Calu3 (cell line): ENCODE measurements at regions not wholly inside any gene's neighbourhood (a gene's known extent, or its start where the extent isn't known, plus 50 kb on each side); places are given as distances from the start of the nearest gene placed in this dataset.

Experiments used
- BruUV-seq: library from RNA; stranded (reverse); fragments of 400-500 nt; replicated peaks from 2 replicates; lab custom pipeline; 2021; lab: Mats Ljungman, UMichigan
- CTCF ChIA-PET: fragments of 300-600 bp; sonication (Branson Sonifier 250); formaldehyde crosslinking; loops from one replicate; lab custom pipeline; 2022; ENCODE audit warnings: antibody characterized with exemption; lab: Charles Lee
- DNase-seq: peaks from one replicate; pipeline ENCODE4 v3.0.0; 2022
- H3K27ac Mint-ChIP-seq: one replicate; pipeline ENCODE4 v1.8.0; 2022; ENCODE audit warnings: mixed read lengths; ENCODE audit not compliant: unreplicated experiment
- H3K27me3 Mint-ChIP-seq: one replicate; pipeline ENCODE4 v1.8.0; 2022; ENCODE audit warnings: mixed read lengths; ENCODE audit not compliant: unreplicated experiment
- H3K36me3 Mint-ChIP-seq: one replicate; pipeline ENCODE4 v1.8.0; 2022; ENCODE audit warnings: mild to moderate bottlenecking, moderate library complexity, mixed read lengths; ENCODE audit not compliant: insufficient read depth, unreplicated experiment
- H3K4me1 Mint-ChIP-seq: one replicate; pipeline ENCODE4 v1.8.0; 2022; ENCODE audit warnings: mild to moderate bottlenecking, low read depth, mixed read lengths; ENCODE audit not compliant: unreplicated experiment
- H3K4me3 Mint-ChIP-seq: one replicate; pipeline ENCODE4 v1.8.0; 2022; ENCODE audit warnings: mild to moderate bottlenecking, low read depth, moderate library complexity, mixed read lengths; ENCODE audit not compliant: unreplicated experiment
- H3K9me3 Mint-ChIP-seq: one replicate; pipeline ENCODE4 v1.8.0; 2022; ENCODE audit warnings: low read depth, mixed read lengths; ENCODE audit not compliant: unreplicated experiment
- intact Hi-C: fragments of 100-400 bp; cut with micrococcal nuclease; formaldehyde crosslinking; loops from one replicate; pipeline ENCODE4 v1.10.0; 2022; ENCODE audit not compliant: unreplicated experiment
- TF ChIP-seq, protein P1 (sequence below): fragments of 200-600 bp; IDR thresholded peaks from one replicate; pipeline ENCODE4 v1.8.0; 2022; ENCODE audit warnings: antibody characterized with exemption; ENCODE audit not compliant: unreplicated experiment

DNA sequence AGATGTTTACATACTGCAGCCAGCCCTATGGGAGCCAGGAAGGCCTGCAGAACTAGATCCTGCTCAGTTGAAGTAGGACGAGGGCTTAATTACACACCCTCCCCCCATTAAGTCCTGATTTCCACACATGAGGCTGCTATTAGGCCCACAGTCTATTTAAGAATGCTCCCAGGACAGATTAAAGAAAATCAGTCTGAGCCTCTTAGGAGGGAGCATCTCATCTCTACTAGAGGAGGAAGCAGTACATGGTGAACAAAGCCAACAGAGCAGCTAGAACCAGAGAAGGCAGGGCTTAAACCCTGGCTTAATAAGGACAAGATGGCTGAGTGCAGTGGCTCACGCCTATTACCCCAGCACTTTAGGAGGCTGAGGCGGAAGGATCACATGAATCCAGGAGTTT, 55.8 kb upstream of the ARHGAP5 start:
- Mint-ChIP-seq H3K27ac (no peak overlapping the region), H3K27me3 (no peaks in the 10 kb centered on the region), H3K4me3 (no peak overlapping the region), H3K36me3 (peaks cover 2% of the 10 kb centered on the region), H3K9me3 (no peaks in the 10 kb centered on the region), H3K4me1 (peaks cover 30% of the 10 kb centered on the region)
- TF ChIP-seq, protein P1, sequence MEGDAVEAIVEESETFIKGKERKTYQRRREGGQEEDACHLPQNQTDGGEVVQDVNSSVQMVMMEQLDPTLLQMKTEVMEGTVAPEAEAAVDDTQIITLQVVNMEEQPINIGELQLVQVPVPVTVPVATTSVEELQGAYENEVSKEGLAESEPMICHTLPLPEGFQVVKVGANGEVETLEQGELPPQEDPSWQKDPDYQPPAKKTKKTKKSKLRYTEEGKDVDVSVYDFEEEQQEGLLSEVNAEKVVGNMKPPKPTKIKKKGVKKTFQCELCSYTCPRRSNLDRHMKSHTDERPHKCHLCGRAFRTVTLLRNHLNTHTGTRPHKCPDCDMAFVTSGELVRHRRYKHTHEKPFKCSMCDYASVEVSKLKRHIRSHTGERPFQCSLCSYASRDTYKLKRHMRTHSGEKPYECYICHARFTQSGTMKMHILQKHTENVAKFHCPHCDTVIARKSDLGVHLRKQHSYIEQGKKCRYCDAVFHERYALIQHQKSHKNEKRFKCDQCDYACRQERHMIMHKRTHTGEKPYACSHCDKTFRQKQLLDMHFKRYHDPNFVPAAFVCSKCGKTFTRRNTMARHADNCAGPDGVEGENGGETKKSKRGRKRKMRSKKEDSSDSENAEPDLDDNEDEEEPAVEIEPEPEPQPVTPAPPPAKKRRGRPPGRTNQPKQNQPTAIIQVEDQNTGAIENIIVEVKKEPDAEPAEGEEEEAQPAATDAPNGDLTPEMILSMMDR: no peak
- CTCF ChIA-PET: no interaction called here
- intact Hi-C loops: no loop called here
- BruUV-seq: no TSS peak
- DNase-seq: no peak

DNA sequence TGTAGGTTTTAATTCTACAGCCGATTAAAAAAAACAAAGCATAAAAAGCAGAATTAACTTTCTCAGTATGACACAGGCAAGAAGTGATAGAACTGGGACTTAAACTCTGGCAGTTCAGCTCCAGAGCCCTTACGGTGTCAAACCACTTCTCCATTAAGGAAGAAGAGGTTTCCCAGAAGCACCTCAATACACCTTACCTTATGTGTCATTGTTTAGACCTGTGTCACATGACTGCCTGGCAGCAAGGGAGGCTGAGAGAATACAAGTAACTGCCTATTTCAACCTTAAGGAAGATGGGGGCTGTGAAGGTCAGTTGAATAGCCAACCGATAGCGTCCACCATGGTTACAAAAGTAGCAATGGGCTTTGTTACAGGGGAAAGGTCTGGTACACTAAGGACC, 54.6 kb upstream of the ARHGAP5 start:
- Mint-ChIP-seq H3K36me3 (peaks cover 5% of the 10 kb centered on the region), H3K27me3 (no peaks in the 10 kb centered on the region), H3K9me3 (no peaks in the 10 kb centered on the region), H3K4me1 (peaks cover 35% of the 10 kb centered on the region), H3K4me3 (no peak overlapping the region), H3K27ac (no peak overlapping the region)
- no peak for DNase-seq
- TF ChIP-seq, protein P1: no peak
- CTCF ChIA-PET: no interaction called here
- intact Hi-C loops: no loop called here
- BruUV-seq: no TSS peak

DNA sequence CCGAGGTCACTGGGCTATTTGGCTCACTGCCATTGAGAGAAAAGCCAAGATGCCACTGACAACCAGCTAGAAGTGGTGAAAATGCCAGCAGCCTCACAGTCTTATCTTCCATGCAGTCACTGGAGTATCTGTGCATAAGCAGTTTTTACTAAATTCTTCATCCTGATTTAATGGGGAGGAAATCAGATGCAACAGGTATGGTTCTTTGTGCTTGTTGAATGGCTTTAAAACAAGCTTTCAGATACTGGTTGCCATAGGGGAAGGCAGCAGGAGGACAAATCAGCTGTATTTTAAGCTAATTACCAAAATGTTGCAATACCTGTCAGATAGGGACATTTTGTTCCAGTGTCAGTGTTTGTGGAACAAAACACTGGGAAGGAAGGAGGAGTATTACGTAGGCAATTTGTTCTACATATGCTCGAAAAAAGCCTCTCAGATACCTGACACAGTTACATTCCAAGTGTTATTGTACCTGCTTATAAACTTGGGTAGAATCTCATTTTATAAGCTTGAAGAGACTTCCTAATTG, 54.1 kb upstream of the ARHGAP5 start:
- Mint-ChIP-seq H3K36me3 (peaks cover 5% of the 10 kb centered on the region), H3K4me1 (peaks cover 35% of the 10 kb centered on the region), H3K27ac (no peak overlapping the region), H3K4me3 (no peak overlapping the region), H3K9me3 (no peaks in the 10 kb centered on the region), H3K27me3 (no peaks in the 10 kb centered on the region)
- TF ChIP-seq, protein P1: no peak
- DNase-seq: no peak
- BruUV-seq: no TSS peak
- intact Hi-C loops: no loop called here
- CTCF ChIA-PET: no interaction called here

DNA sequence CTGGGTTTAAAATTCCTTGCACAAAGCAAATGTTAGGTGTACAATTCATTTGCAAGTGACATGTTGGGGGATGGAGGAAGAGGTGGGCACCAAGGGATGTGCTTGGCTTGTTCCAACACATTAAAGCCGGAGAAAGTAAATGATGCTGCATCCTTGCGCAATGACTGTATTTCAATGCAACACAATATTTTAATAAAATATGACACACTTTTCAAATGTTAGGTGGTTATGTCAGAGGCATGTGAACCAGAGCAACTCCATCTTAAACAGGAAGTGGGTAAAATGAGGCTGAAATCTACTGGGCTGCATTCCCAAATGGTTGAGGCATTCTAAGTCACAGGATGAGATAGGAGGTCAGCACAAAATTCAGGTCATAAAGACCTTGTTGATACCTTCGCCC, 53.6 kb upstream of the ARHGAP5 start:
- BruUV-seq: no TSS peak
- Mint-ChIP-seq H3K27me3 (no peaks in the 10 kb centered on the region), H3K9me3 (no peaks in the 10 kb centered on the region), H3K4me3 (no peak overlapping the region), H3K36me3 (peaks cover 5% of the 10 kb centered on the region), H3K4me1 (peaks cover 33% of the 10 kb centered on the region), H3K27ac (no peak overlapping the region)
- intact Hi-C loops: no loop called here
- CTCF ChIA-PET: no interaction called here
- no peak for DNase-seq
- TF ChIP-seq, protein P1: no peak
